AG09309 (cell line): ENCODE measurements at regions not wholly inside any gene's neighbourhood (a gene's known extent, or its start where the extent isn't known, plus 50 kb on each side); places are given as distances from the start of the nearest gene placed in this dataset.

Experiments
- DNase-seq: peaks from one replicate; pipeline ENCODE4 v3.0.0-alpha.2; 2010; ENCODE audit warnings: low read depth
- H3K4me3 ChIP-seq: 2 replicates; pipeline ENCODE4 v1.5.1; 2011; ENCODE audit warnings: mild to moderate bottlenecking, low read depth, low read length, moderate library complexity; ENCODE audit not compliant: control insufficient read depth
- CTCF ChIP-seq: IDR thresholded peaks from 2 replicates; pipeline ENCODE4 v1.5.1; 2011; ENCODE audit warnings: mild to moderate bottlenecking, low read depth, low read length, inconsistent platforms; ENCODE audit not compliant: insufficient read depth, control insufficient read depth; ENCODE audit errors: missing control alignments

GRCh38 chr1:232292818-232293217 lies 337.1 kb downstream of the SIPA1L2 start:
- TF ChIP-seq CTCF, result no peak
- no peak overlapping the region for H3K4me3 ChIP-seq
- no peak for DNase-seq

- DNase-seq, result no peak
- no peak overlapping the region for H3K4me3 ChIP-seq
- no peak for TF ChIP-seq CTCF
Measured at GRCh38 chr1:232292239-232292638, 337.7 kb downstream of the SIPA1L2 start.

GRCh38 chr1:232291681-232292080 lies 338.3 kb downstream of the SIPA1L2 start:
- no peak for DNase-seq
- H3K4me3 ChIP-seq, result no peak overlapping the region
- TF ChIP-seq CTCF, result no peak

- no peak for DNase-seq
- no peak overlapping the region for H3K4me3 ChIP-seq
- no peak for TF ChIP-seq CTCF
Measured at GRCh38 chr1:232291261-232291660, 338.7 kb downstream of the SIPA1L2 start.

- DNase-seq, result no peak
- H3K4me3 ChIP-seq, result no peak overlapping the region
- TF ChIP-seq CTCF, result no peak
Measured at GRCh38 chr1:232290570-232290969, 339.4 kb downstream of the SIPA1L2 start.

- no peak for TF ChIP-seq CTCF
- no peak overlapping the region for H3K4me3 ChIP-seq
- DNase-seq, result no peak
Measured at GRCh38 chr1:232287676-232288569, 342.0 kb downstream of the SIPA1L2 start.
